RWPE2 (cell line): ENCODE measurements at regions not wholly inside any gene's neighbourhood (a gene's known extent, or its start where the extent isn't known, plus 50 kb on each side); places are given as distances from the start of the nearest gene placed in this dataset.

Experiments used
- ATAC-seq: fragments of 200-7000 bp; cut with Tn5 transposase; 3 replicates; pipeline ENCODE4 v1.9.1; 2021; ENCODE audit warnings: low read depth
- DNase-seq: peaks from one replicate; pipeline ENCODE4 v3.0.0-alpha.2; 2020; ENCODE audit warnings: low spot score
- H3K27ac ChIP-seq: fragments of 450-650 bp; 2 replicates; pipeline ENCODE4 v1.5.1; 2017; ENCODE audit warnings: mild to moderate bottlenecking; ENCODE audit not compliant: poor library complexity, severe bottlenecking
- H3K27me3 ChIP-seq: fragments of 250-450 bp; sonication (Bioruptor Pico); 2 replicates; pipeline ENCODE4 v1.5.1; 2021; ENCODE audit warnings: mild to moderate bottlenecking, moderate library complexity; ENCODE audit not compliant: insufficient read depth, poor library complexity, severe bottlenecking
- H3K36me3 ChIP-seq: fragments of 250-450 bp; sonication (Bioruptor Pico); 2 replicates; pipeline ENCODE4 v1.5.1; 2020; ENCODE audit warnings: low read depth, mild to moderate bottlenecking, moderate library complexity
- H3K4me1 ChIP-seq: fragments of 250-450 bp; sonication (Bioruptor Pico); 2 replicates; pipeline ENCODE4 v1.5.1; 2021; ENCODE audit warnings: mild to moderate bottlenecking, moderate library complexity; ENCODE audit not compliant: insufficient read depth, poor library complexity, severe bottlenecking
- H3K4me3 ChIP-seq: fragments of 250-450 bp; sonication (Bioruptor Pico); 2 replicates; pipeline ENCODE4 v1.5.1; 2021; ENCODE audit warnings: mild to moderate bottlenecking, moderate library complexity; ENCODE audit not compliant: severe bottlenecking
- H3K9me3 ChIP-seq: fragments of 250-450 bp; sonication (Bioruptor Pico); 2 replicates; pipeline ENCODE4 v1.5.1; 2021; ENCODE audit warnings: mild to moderate bottlenecking, moderate library complexity; ENCODE audit not compliant: severe bottlenecking
- CTCF ChIP-seq: fragments of 450-650 bp; IDR thresholded peaks from one replicate; pipeline ENCODE4 v1.5.1; 2017; ENCODE audit warnings: mild to moderate bottlenecking, moderate library complexity; ENCODE audit not compliant: poor library complexity, severe bottlenecking

GRCh38 chr20:40771848-40772511, 82.9 kb upstream of the MAFB start:
- H3K36me3 ChIP-seq, result no peaks in the 10 kb centered on the region
- TF ChIP-seq CTCF, result no peak
- no peak for DNase-seq
- H3K9me3 ChIP-seq, result no peaks in the 10 kb centered on the region
- H3K4me1 ChIP-seq, result no peaks in the 10 kb centered on the region
- H3K27ac ChIP-seq, result no peak overlapping the region
- no peak for ATAC-seq
- H3K4me3 ChIP-seq, result no peak overlapping the region
- H3K27me3 ChIP-seq, result peaks cover 2% of the 10 kb centered on the region

- H3K4me3 ChIP-seq, result no peak overlapping the region
- H3K36me3 ChIP-seq, result no peaks in the 10 kb centered on the region
- H3K27me3 ChIP-seq, result no peaks in the 10 kb centered on the region
- DNase-seq, result no peak
- TF ChIP-seq CTCF, result no peak
- no peaks in the 10 kb centered on the region for H3K4me1 ChIP-seq
- ATAC-seq, result no peak
- H3K9me3 ChIP-seq, result no peaks in the 10 kb centered on the region
- no peak overlapping the region for H3K27ac ChIP-seq
These were observed 84.3 kb upstream of the MAFB start for GRCh38 chr20:40773376-40773775.

GRCh38 chr20:40774252-40774651, 85.2 kb upstream of the MAFB start:
- H3K4me1 ChIP-seq, result no peaks in the 10 kb centered on the region
- peaks cover 5% of the 10 kb centered on the region for H3K27me3 ChIP-seq
- no peaks in the 10 kb centered on the region for H3K9me3 ChIP-seq
- TF ChIP-seq CTCF, result no peak
- H3K27ac ChIP-seq, result no peak overlapping the region
- no peak overlapping the region for H3K4me3 ChIP-seq
- ATAC-seq (no peak), DNase-seq (no peak)
- H3K36me3 ChIP-seq, result no peaks in the 10 kb centered on the region

- no peak for TF ChIP-seq CTCF
- Histone ChIP-seq H3K27ac (no peak overlapping the region), H3K27me3 (peaks cover 12% of the 10 kb centered on the region), H3K4me3 (no peak overlapping the region), H3K36me3 (no peaks in the 10 kb centered on the region), H3K9me3 (no peaks in the 10 kb centered on the region), H3K4me1 (no peaks in the 10 kb centered on the region)
- ATAC-seq, result no peak
- DNase-seq, result no peak
These were observed 86.6 kb upstream of the MAFB start for GRCh38 chr20:40775561-40776146.
